ENCODE measurements at regions not wholly inside any gene's neighbourhood (a gene's known extent, or its start where the extent isn't known, plus 50 kb on each side); places are given as distances from the start of the nearest gene placed in this dataset.

GRCh38 chr7:68295386-68295785 lies 1298.8 kb downstream of the TYW1 start:
- no peak for TF ChIP-seq CTCF (IDR thresholded peaks at IDR 0.05)
- no peak for TF ChIP-seq POLR2A (IDR thresholded peaks at IDR 0.05)
